OCI-LY3 (cell line): ENCODE measurements at regions not wholly inside any gene's neighbourhood (a gene's known extent, or its start where the extent isn't known, plus 50 kb on each side); places are given as distances from the start of the nearest gene placed in this dataset.

ENCODE experiments used
- CTCF ChIP-seq: fragments of 200-600, 300-600 bp; sonication (generic); IDR thresholded peaks from 2 replicates; pipeline ENCODE4 v1.5.1; 2014; ENCODE audit warnings: antibody characterized with exemption, low read length, low read depth
- EZH2phosphoT487 ChIP-seq: fragments of 200-600 bp; shearing (Covaris generic); IDR thresholded peaks from 2 replicates; pipeline ENCODE4 v1.6.1; 2018; ENCODE audit warnings: antibody characterized with exemption, mixed run types, low read depth

- TF ChIP-seq CTCF (no peak), EZH2phosphoT487 (no peak)
These were observed 123.8 kb upstream of the LMO4 start for GRCh38 chr1:87204921-87205320.
